ENCODE measurements at regions not wholly inside any gene's neighbourhood (a gene's known extent, or its start where the extent isn't known, plus 50 kb on each side); places are given as distances from the start of the nearest gene placed in this dataset.

DNA sequence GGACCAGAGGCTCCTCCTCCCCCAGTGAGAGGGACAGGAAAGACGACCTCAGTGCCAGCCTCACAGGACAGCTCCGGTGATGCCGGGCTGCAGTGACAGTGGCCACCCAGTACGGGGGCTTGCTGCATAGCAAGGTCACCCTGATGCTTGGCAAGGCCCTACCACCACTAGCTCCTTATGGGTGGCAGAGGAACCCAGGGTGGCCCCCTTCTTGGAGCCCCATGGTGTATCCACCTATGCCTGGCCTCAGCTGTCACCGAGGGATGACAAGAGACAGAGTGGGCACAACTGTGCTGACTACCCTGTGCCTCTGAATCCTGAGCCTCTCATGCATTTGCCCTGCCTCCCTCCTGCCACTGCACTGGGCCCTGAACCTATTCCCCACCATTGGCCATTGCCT is 809.2 kb downstream of the TBC1D22A start:
- ChIA-PET CTCF (ENCODE audit: low intra/inter-chr PET ratio, low total read pairs) (no interaction called here), POLR2A (no interaction called here)
- no TSS peak for BruUV-seq (replicated peaks)
- no peaks in the 10 kb centered on the region for H3K9me3 ChIP-seq (ENCODE audit: low read length)
- no peak overlapping the region for H3K27ac ChIP-seq (ENCODE audit: extremely low read length, insufficient read depth, low read length)
- in situ Hi-C loops (cut with HindIII; ENCODE audit: extremely low pct_ligation_motif_present, low pct_unique_long_range_greater_than_20kb) (no loop called here), intact Hi-C loops (cut with micrococcal nuclease; ENCODE audit: unreplicated experiment) (no loop called here)
- H3K4me2 ChIP-seq (ENCODE audit: low read depth, low read length): no peak overlapping the region
- peaks cover 2 to 15% of the 10 kb centered on the region in 2 experiments; a peak in 3 of 5 replicates for H3K27me3 ChIP-seq (ENCODE audit: control insufficient read depth in 1 of 2, insufficient read depth in 2 of 2, low read length in 2 of 2)
- FAIRE-seq (no peak), ATAC-seq (no peak), DNase-seq (ENCODE audit: low spot score) (no peak)
- H3K36me3 ChIP-seq (replicated peaks in 1 of 2; ENCODE audit: control insufficient read depth in 1 of 2, insufficient read depth in 2 of 2, low read length in 2 of 2): no peaks in the 10 kb centered on the region
- H3K4me3 ChIP-seq (replicated peaks in 1 of 3; ENCODE audit: insufficient read depth in 1 of 3, low read depth in 2 of 3, low read length in 3 of 3): no peak overlapping the region
- no peaks in the 10 kb centered on the region for H4K20me1 ChIP-seq (ENCODE audit: insufficient read depth, low read length)
- H3K9ac ChIP-seq (ENCODE audit: insufficient read depth, low read depth, low read length): no peak overlapping the region
- TF ChIP-seq FOXO4 (CRISPR knock-in tag; conservative IDR thresholded peaks at IDR 0.05): no peak
- TF ChIP-seq JARID2 (CRISPR knock-in tag; IDR thresholded peaks at IDR 0.05; ENCODE audit: insufficient replicate concordance): no peak
- no peak for TF ChIP-seq TEF (CRISPR knock-in tag; IDR thresholded peaks at IDR 0.05)
- TF ChIP-seq RFX3 (CRISPR knock-in tag; IDR thresholded peaks at IDR 0.05): no peak
- no peak for TF ChIP-seq SALL2 (CRISPR knock-in tag; IDR thresholded peaks at IDR 0.05)
- no peak for TF ChIP-seq AHDC1 (CRISPR knock-in tag; IDR thresholded peaks at IDR 0.05; ENCODE audit: borderline replicate concordance)
- no peak for TF ChIP-seq ZBTB8A (CRISPR knock-in tag; IDR thresholded peaks at IDR 0.05; ENCODE audit: borderline replicate concordance, low read depth)
- no peak for TF ChIP-seq SRF (IDR thresholded peaks at IDR 0.05; ENCODE audit: low read depth, low read length)
- no peak for TF ChIP-seq TCF7L2 (IDR thresholded peaks at IDR 0.05; ENCODE audit: low read depth, low read length)
- no peak overlapping the region for H2AFZ ChIP-seq (ENCODE audit: low read length)
- H3K4me1 ChIP-seq (ENCODE audit: insufficient read depth, low read length): no peaks in the 10 kb centered on the region
- no peaks in the 10 kb centered on the region for H3K79me2 ChIP-seq (ENCODE audit: insufficient read depth, low read length)
- WGBS (ENCODE audit: low lambda C conversion rate): 0% methylated on average over 2 of the region's 5 CpGs

Measured in HepG2 (cell line).